ENCODE measurements at regions not wholly inside any gene's neighbourhood (a gene's known extent, or its start where the extent isn't known, plus 50 kb on each side); places are given as distances from the start of the nearest gene placed in this dataset.
"Not testable (repeated sequence)": the region's sequence is repeated elsewhere in the genome, so short reads cannot be mapped to it uniquely, and the experiment has no call there.

GRCh38 chr9:85322592-85322991, 419.2 kb downstream of the AGTPBP1 start:
- no peak for DNase-seq

DNA sequence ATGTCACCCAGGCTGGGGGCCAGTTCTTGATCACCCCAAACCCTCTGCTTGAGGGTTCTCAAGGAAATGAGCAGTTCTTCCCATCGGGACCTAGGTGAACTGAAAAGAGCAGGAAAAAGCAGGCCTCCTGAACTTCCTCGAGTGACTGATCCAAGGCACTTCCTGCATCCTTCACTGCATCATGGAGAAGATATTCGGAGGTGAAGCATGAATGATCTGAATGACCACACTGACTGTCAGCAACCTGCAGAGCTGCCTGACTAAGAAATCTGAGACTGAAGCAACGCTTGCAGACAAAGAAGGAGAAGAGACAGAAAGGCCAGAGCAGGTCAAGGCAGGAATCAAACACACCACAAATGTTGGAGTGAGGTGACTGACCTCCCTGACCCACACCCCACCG, 420.2 kb downstream of the AGTPBP1 start:
- no peak for DNase-seq

DNA sequence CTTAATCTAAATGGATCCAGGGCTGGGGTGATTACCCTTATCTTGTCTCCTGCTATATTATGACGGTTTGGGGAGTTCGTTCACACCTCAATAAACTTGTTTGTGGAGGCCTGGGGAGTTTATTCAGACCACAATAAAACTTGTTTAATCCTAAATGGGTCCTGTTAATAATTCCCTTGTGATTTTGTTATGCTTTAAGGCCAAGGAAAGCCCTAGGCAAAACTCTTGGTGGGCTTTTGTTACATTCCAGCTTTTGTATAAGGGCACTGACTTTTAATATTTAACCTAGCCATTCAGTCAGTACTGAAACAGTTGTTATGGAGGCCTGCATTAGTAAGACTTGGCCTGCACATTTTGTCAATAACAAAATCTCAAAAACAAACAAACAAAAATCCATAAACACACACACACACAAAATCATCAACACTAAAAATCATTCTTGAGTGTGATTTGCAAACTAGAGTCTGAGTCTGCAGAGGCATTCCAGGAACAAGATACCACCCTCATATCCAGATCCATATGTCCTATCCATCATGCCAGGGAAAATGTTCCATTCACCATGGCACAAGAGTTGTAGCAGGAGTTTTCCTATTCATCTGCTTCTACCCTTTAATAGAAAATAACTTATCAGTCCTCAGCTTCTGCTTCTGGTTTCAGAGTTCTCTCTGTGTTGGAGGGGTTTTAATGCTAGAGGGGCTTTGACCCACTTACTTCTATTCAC, 421.7 kb downstream of the AGTPBP1 start:
- DNase-seq: no peak

GRCh38 chr9:85315535-85315934, 426.2 kb downstream of the AGTPBP1 start:
- DNase-seq: not testable (repeated sequence)

DNA sequence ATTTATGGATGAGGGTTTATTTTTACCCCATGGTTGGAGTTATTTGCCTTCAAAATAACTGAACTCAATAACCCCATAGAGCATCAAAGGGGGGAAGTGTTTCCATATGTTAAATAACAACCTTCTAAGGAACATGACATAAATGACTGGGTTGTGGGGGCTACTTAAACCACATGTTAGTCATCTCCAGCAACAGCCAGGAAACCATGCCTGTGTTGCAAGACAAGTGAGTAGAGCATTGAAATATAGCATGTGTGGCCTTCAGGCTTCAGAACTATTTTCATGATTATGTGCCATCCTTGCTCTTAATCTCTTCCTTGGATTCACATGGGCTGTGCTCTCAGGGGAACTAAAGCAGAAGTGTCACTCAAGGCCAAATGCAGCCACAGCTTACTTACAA, 431.2 kb downstream of the AGTPBP1 start:
- DNase-seq: no peak

DNA sequence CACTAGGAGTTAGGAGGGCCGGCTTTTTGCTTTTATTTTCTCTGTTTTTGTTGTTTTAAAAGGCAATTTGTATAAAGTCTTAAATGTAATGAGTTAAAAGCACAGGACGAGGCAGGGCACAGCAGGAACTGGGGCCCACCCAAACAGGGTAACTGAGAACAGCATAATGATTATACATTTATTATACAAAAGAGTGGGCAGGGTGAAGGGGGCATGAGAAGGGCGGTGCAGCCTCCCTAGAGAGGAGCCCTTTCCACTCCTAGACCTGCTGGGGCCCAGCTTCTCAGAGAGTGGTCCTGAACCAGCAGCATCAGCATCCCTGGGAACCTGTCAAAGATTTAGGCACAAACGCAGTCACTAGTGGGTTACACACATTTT, 438.0 kb downstream of the AGTPBP1 start:
- DNase-seq: no peak

DNA sequence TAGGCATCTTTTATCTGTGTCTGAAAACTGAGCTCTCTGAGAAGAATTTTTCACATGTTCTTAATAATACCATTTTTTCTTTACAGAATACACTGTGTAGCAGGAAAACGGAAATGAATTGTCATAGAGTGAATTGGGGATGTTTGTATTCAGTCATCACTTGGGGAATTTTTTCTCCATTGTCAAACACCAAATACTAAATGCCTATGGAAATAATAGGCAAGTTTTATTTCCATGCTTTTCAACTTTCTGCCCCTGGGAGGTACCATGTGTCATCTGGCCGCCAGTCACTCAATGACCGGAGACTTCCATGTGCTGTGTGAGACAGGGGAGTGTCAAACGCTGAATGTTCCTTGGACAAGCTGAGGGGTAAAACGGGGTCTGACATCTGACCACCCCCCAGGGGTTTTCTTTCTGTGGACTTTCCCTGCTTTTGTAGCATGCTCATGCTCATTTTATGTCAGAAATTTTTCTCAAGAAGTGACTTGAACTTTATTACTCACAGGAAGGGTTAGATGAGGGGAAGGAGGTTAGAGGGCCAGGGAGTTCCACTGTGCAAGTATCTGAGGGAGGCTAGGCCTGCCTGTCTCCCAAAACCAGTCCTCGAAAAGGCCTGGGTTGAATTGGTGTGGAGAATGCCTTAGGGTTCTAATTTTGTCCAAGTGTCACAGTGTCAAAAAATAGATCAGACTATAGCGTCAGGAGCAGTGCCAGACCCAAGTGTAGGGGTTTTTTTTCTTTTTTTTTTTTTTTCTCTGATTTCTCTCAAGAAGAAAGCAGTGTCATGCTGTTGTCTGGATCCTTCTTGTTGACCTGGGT, 438.6 kb downstream of the AGTPBP1 start:
- DNase-seq: no peak

GRCh38 chr9:85298499-85298898, 443.3 kb downstream of the AGTPBP1 start:
- no peak for DNase-seq

GRCh38 chr9:85295244-85295643, 446.5 kb downstream of the AGTPBP1 start:
- not testable (repeated sequence) for DNase-seq

GRCh38 chr9:85292261-85292660, 449.5 kb downstream of the AGTPBP1 start:
- no peak for DNase-seq

DNA sequence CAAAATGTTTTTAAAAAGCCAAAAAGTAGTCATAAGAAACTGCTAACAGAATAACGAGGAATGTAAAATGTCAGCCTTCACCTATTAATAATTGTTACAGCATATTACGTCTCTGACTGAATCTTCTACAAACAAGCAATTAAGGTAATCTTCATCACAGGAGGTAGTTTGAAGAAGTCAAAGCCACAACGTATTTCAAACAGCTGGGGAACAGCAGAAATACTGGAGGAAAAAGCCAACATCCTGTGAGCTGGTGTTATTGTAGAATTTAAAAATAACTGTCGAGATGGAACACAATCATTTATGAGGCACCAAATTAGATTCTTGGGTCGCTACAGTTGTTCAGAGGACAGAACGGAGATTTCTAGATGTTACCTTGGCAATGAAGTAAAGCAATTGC, 450.5 kb downstream of the AGTPBP1 start:
- DNase-seq: no peak

GRCh38 chr9:85290019-85290418, 451.7 kb downstream of the AGTPBP1 start:
- no peak for DNase-seq

DNA sequence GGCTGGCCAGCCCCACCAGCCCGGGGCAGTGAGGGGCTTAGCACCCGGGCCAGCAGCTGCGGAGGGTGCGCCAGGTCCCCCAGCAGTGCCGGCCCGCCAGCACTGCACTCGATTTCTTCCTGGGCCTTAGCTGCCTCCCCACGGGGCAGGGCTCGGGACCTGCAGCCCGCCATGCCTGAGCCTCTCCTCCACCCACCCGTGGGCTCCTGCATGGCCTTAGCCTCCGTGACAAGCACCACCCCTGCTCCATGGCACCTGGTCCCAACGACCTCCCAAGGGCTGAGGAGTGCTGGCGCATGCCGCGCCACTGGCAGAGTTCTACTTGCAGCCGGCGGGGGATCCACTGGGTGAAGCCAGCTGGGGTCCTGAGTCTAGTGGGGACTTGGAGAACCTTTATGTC, 452.6 kb downstream of the AGTPBP1 start:
- DNase-seq: no peak

DNA sequence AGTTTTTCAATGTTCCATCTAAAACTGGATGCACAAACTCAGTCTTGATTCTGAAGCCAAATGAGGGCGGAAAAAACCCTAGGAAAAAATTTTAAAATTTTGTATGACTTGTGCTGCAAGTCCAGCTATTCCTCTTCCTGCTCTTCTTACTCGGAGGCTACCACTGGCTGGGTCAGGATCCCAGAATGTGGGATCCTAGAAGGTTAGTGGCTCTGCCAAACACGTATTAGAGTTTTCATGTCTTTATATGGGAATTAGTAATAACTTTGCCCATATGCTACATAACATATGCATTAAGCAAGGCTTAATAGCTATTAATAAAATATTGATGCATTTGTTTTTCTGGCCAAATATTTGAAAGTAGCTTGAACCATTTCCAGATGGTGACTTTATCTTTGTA, 458.3 kb downstream of the AGTPBP1 start:
- DNase-seq: no peak

DNA sequence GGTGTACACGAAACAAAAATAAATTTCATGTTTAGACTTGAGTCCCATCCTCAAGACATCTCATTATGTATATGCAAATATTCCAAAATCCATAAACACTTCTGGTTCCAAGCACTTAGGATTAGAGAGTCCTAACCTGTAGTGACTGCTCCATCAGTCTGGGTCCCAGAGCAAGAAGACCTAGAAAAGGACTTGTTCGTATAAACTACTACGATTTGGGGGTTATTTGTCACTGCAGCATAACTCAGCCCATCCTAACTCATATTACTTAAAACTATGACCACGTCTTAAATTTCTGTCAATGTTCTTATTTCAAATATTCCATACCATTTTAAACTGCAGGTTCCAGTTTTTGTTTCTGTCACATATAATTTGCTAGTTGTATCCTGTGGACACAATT, 463.0 kb downstream of the AGTPBP1 start:
- no peak for DNase-seq

DNA sequence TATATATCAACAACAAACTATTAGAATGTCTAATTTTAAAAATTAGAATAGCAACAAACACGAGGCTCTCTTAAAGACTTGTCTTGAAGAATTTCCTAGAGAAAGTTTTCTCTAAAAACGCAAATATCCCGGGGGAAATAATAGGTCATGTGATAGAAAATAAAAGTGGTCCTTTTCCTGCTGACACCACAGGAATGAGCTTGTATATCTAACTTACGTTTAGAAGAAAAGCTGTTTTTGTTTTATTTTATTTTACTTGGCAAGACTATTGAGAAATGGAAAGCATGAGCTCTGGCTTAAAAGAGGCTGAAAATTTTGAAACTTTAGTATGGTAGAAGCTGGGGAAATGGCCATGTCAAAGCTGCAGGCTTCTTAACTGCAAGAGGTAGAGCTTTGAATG, 465.0 kb downstream of the AGTPBP1 start:
- no peak for DNase-seq

- DNase-seq: no peak
These were observed 471.9 kb downstream of the AGTPBP1 start for GRCh38 chr9:85269811-85270210.

GRCh38 chr9:85268131-85268530, 473.6 kb downstream of the AGTPBP1 start:
- no peak for DNase-seq

- DNase-seq: no peak
These were observed 477.1 kb downstream of the AGTPBP1 start for GRCh38 chr9:85264695-85265094.

- no peak for DNase-seq
These were observed 478.5 kb downstream of the AGTPBP1 start for GRCh38 chr9:85263288-85263687.

DNA sequence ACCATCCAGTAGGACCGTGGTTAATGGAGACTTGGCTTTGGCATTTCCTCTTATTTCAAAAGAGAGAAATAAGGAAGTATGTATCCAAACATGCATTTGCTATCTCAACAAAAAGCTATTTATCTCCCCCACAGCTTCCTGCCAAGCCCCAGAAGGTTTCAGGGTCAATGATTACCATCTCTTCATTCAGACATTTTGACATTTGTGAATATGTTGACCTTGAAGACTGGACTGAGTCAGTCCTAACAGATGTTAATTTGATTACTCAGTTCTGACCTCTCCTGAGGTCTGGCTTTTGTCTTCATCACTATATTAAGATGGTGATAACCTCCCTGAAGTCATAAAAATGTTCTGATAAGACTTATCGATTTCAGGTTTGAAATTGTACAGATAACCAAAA, 479.4 kb downstream of the AGTPBP1 start:
- DNase-seq: no peak

- DNase-seq: no peak
These were observed 481.4 kb downstream of the AGTPBP1 start for GRCh38 chr9:85260275-85260845.

DNA sequence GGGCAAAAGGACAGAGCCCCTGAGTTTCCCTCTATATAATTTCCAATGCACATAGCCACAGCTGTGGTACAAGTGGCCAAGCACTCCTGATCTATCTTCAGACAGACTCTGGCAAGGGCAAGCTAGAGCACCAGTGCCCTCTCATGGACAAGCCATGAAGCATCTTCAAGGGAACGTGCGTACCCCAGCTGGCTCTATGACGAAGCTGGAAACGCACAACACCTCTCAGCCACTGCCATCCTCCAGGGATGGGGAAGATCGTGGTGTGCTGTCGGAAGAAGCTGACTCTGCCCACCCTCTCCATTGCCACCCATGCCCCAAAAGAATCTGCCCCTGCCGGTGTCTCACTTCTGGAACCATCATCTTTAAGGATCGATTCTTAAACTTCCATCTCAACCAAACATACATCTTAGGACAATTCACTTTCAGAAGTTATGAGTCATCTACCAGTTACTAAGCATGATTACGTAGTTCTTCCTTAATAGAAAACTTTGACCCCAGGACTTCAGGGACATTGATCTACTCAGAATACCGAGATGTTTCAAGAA, 482.9 kb downstream of the AGTPBP1 start:
- DNase-seq: no peak

DNA sequence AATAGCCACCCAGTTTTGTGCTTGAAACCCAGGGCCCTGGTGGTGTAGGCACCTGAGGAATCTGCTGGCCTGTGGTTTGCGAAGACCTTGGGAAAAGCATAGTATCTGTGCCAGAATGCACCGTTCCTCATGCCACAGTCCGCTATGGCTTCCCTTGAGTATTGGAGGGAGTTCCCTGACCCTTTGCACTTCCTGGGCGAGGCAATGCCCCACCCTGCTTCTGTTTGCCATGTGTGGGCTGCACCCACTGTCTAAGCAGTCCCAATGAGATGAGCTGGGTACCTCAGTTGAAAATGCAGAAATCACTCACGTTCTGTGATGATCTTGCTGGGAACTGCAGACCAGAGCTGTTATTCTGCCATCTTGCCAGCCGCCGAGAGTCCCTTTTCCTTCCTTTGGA, 483.5 kb downstream of the AGTPBP1 start:
- DNase-seq: no peak

All from stimulated activated CD4-positive, alpha-beta T cell treated with anti-CD3 and anti-CD28 coated beads, Interleukin-12 subunit alpha, Interleukin-12 subunit beta, amount 100 ng/mL, for 4 hours (primary cell).